CD1c-positive myeloid dendritic cell (primary cell): ENCODE measurements at regions not wholly inside any gene's neighbourhood (a gene's known extent, or its start where the extent isn't known, plus 50 kb on each side); places are given as distances from the start of the nearest gene placed in this dataset.

Experiments used
- DNase-seq: peaks from one replicate; pipeline ENCODE4 v3.0.0-alpha.2; 2016; ENCODE audit errors: extremely low spot score

- DNase-seq, result no peak
These were observed 111.6 kb upstream of the SPACA1 start for GRCh38 chr6:87936065-87936464.

- DNase-seq, result no peak
These were observed 112.4 kb upstream of the SPACA1 start for GRCh38 chr6:87935196-87935595.

DNA sequence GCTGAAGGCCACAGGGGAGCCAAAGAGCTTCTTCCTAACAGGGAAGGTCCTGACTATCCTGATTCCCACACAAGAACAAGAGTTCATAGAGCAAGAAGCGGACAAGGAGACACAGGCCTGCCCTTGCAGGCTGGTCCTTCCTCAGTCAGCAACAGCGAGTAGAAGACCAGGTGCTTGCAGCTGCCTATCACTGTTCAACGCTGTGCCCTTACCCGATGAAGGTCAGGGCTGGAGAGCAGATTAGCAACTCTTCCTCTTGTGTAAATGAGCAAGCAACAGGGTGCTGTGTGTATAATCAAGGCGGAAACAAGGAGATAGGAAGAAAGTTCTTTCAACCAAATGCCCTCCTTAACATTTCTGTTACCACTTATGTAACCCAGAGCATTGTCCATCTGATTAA, 115.3 kb upstream of the SPACA1 start:
- no peak for DNase-seq

GRCh38 chr6:87929843-87930288, 117.8 kb upstream of the SPACA1 start:
- DNase-seq, result peak; percentile 73

GRCh38 chr6:87926687-87927086, 121.0 kb upstream of the SPACA1 start:
- DNase-seq, result no peak

DNA sequence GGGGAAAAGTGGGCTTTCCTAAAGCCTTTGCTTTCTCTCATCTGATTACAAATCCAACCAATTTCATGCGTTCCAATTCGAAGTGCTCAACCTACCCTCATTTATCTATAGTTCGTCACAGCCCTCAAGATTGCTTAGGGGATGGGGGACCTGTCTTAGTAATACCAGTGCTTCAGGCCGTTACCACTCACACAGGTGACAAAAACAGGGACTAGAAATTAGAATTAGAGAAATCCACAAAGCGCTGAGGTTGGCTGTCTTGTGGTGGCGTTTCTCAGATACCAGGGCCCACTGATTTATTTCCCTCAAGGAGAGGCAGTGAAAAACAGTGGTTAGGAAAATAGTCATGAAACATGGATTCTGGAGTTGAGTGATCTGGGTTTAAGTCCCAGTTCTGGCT, 121.6 kb upstream of the SPACA1 start:
- DNase-seq, result no peak

DNA sequence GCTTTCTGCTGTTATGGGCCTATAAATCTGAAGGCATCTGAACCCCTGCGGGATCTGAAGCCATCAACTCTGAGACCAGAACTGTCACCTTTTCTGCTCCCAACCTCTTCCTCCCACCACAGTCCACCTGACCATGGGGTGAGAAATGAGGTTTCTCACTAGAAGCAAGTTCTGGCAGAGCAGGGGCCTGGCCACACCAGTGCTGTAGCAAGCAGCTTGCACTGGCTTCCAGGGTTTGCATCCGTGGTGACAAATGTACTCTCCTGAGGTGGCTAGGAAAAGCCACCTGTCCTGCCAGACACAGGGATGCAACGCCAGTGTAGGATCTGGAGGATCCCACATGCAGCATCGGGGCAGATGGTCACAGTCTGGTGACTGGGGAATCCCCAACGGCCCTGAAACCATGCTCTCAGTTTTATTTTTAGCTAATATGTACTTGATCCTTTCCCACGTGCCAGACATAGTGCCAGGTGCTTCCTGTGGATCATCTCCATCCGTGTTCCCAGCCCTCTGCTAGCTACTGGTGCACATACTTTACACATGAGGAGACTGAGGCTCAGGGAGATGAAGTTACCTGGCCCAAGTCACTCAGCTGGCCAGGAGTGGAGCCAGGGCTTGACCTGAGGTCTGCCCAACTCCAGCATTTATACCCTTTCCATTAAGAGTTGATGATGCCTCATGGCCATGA, 122.1 kb upstream of the SPACA1 start:
- DNase-seq, result no peak

- no peak for DNase-seq
These were observed 124.1 kb upstream of the SPACA1 start for GRCh38 chr6:87923389-87924050.

GRCh38 chr6:87922947-87923330, 124.7 kb upstream of the SPACA1 start:
- peak; percentile 32 for DNase-seq

DNA sequence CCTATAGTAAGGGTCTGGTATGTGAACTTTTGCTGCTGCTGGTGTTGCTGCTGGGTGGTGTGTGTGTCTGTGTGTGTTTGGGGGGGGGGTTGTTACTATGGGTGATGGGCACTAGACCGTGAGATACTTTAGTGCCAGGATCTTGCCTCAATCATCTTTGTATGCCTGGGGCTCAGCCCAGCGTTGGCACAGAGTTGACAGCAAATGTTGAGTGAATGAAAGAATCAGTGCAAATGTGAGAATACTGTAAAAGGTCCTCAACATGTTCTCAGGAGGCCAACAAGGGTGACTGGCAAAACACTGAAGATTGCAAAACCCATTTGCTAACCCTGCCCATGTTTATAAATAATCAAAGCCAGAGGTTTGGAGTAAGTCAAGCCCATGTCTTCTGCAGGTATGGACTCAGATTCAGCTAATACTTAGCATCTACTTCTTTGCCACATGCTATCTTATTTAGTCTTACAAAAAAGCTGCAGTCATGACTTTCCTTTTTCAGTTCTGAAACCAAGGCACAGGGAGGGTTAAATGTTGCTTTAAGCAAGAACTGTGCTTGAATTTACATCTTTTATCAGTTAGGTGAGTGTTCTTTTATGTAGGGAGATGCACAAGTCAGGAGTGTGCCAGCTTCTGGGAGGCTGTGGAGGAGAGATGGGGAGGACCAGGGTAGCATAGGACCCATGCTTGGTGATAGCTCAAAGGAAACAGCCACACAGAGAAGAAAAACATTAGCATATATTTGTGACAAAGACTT, 125.3 kb upstream of the SPACA1 start:
- DNase-seq, result no peak

GRCh38 chr6:87921034-87921433, 126.6 kb upstream of the SPACA1 start:
- no peak for DNase-seq

GRCh38 chr6:87920245-87920644, 127.4 kb upstream of the SPACA1 start:
- no peak for DNase-seq

DNA sequence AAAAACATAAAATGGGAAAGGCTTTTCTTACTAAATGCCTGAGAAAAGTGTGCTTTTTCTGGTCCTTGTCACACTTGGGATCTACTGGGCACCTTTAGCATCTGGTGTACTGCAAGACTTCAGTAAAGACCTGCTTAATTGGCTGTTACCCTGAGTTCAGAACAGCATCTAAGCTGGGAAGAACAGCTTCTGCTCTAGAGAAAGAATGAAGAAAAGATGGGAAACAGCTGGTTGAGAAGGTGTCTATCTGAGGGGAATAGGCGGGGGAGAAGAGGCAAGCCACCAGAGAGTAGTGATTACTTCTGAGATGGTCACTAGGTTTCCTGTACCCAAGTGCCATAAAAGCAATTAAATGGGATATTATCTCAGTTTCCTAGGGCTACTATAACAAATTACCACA, 128.2 kb upstream of the SPACA1 start:
- no peak for DNase-seq

DNA sequence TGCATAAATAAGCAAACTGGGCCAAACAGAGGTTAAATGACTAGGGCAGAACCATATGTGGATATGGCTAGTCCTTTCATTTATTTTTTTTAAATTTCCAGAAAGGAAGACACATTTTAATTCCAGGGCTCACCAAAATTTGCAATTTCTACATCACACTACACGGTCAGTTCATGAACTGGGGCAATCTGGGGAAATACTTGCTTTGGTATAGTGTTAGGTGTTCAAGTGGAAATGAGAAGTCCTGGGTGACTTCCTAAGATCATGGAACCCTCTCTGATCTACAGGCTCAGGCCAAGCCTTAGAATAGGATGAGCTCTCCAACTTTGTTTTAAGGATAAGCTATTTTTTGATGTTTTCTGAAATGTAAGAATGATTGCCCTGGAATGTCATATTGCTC, 128.6 kb upstream of the SPACA1 start:
- no peak for DNase-seq

DNA sequence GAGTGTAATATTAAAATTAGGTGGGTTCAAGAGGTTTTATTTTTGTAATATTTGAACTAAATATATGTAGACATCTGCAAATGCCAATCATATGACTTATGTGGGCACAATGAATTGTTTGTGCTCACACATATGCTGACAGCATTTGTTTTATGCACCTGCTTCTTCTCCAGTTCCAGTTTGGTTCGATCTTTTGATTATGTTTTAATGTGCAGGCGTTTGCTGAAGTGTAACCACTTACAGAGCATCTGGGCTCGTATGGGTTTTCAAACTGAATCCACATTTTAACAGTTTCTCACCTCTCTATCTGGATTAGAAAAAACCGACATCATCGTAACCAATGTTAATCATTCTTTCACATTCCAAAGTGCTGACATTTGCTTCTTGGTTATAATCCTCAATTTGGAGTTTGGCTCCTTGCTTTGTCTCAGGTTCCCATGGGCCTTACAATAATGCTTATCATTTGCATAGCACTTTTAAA, 129.1 kb upstream of the SPACA1 start:
- no peak for DNase-seq

- DNase-seq, result no peak
These were observed 129.8 kb upstream of the SPACA1 start for GRCh38 chr6:87917886-87918285.

DNA sequence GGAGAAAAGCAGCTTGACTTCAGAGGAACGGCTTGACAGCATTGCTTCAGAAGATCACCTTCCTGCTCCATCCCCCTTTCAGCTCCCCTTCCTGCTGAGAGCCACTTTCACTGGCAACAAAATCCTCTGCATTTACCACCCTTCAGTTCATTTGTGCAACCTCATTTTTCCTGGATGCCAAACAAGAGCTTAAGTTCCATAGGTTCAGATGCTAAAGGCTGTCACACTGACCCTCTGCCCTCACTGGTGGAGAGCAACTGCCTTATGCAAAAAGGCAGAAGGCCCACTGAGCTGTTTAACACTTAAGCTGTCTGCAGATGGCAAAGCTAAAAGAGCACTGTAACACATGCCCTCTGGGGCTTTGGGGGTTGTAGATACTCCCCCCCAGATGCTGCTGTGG, 131.2 kb upstream of the SPACA1 start:
- DNase-seq, result no peak

DNA sequence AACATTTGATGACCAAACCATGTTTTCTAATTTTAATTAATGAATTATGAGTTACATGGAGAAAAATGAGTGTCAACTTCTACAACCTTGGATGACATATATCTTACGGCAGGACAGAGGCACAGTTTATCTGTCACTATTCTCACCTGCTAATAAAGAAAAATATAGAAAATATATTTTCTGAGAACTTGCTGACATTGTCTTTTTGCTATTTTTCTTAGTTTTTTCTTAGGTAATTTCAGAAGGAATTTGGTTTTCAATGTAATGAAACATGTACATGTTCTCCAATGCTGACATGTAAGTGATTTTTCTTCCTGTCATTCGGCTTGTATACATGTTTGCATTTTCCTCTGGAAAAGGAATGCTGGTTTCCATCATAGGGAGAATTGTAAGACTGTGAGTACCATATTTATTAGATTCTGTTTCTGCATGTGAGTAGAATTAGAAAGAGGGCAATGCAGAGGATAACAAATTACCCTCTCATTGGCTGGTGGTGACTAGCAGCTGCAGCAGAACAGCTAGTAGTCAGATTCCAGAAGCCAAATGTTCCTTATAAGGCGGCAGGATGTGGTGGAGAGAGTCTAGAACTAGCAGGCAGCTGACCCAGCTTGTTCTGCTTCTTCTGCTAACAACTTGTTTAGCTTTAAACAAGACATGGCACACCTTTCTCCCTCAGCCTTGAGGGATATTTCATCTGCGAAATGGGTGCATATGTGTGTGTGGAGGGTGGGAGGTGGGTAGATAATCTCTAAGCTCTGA, 132.8 kb upstream of the SPACA1 start:
- no peak for DNase-seq

- no peak for DNase-seq
These were observed 133.7 kb upstream of the SPACA1 start for GRCh38 chr6:87913974-87914373.

- DNase-seq, result no peak
These were observed 135.5 kb upstream of the SPACA1 start for GRCh38 chr6:87912102-87912501.

DNA sequence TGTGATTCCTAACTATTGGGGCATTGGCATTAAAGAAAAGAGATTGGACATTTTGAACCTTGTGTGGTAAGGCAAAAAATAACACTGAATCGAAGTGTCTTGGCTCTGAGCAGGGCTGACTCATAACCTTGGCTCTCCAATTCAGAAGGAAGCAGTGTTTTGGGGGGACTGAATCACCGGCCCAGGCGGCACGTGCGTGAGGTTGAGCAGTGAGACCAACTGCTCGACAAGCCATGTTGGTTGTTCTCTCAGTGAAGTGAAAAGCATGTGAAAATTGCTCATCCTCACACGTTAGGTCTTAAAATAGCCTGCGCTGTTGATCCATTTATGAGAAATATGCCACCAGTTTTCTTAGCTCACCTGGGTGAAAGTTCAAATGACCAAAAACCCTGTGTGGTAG, 137.8 kb upstream of the SPACA1 start:
- DNase-seq, result no peak
